ENCODE measurements at regions not wholly inside any gene's neighbourhood (a gene's known extent, or its start where the extent isn't known, plus 50 kb on each side); places are given as distances from the start of the nearest gene placed in this dataset.

GRCh38 chr2:183898641-183899040 lies 699.7 kb upstream of the ZNF804A start:
- no peak for TF ChIP-seq CTCF (IDR thresholded peaks at IDR 0.05)
- TF ChIP-seq POLR2A (IDR thresholded peaks at IDR 0.05) = no peak

Data from thyroid gland (tissue), 4 donors.